ENCODE measurements at regions not wholly inside any gene's neighbourhood (a gene's known extent, or its start where the extent isn't known, plus 50 kb on each side); places are given as distances from the start of the nearest gene placed in this dataset.

DNA sequence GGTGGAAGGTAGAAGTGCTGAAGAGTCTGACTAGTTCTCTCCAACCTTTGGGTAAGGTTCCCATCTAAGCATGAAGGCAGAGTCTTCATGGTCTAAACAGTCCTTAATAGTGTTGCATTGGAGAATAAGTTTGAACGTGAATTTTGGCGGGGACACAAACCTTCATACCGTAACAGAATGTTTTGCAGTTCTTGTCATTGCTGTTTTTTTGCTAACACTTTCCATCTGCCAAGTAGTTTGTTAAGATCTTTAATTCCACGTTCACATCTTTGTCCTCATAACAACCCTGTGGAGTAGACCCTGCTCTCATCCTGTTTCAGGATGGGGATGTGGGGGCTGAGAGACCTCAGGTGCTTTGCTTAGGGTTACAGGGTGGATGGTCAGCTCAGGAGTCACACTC lies 936.9 kb upstream of the EEF2KMT start:
- DNase-seq (ENCODE audit: low spot score) = no peak
- POLR2A ChIA-PET = no interaction called here
- no peaks in the 10 kb centered on the region for H3K36me3 ChIP-seq (replicated peaks in 1 of 2; ENCODE audit: control insufficient read depth in 1 of 2, insufficient read depth in 2 of 2, low read length in 2 of 2)
- no peaks in the 10 kb centered on the region for H4K20me1 ChIP-seq (ENCODE audit: insufficient read depth, low read length)
- no peaks in the 10 kb centered on the region for H3K27me3 ChIP-seq (ENCODE audit: control insufficient read depth in 1 of 2, insufficient read depth in 2 of 2, low read length in 2 of 2)
- ATAC-seq = no peak
- H3K9ac ChIP-seq (ENCODE audit: insufficient read depth, low read depth, low read length) = no peak overlapping the region
- H3K79me2 ChIP-seq (ENCODE audit: insufficient read depth, low read length) = no peaks in the 10 kb centered on the region
- H3K9me3 ChIP-seq (ENCODE audit: low read length) = no peaks in the 10 kb centered on the region
- H2AFZ ChIP-seq (ENCODE audit: low read length) = no peak overlapping the region
- TF ChIP-seq RARA (CRISPR knock-in tag; IDR thresholded peaks at IDR 0.05) (no peak), ZNF781 (CRISPR knock-in tag; IDR thresholded peaks at IDR 0.05; ENCODE audit: borderline replicate concordance, not compliant biosample characterization) (no peak), HNF4A (CRISPR knock-in tag; IDR thresholded peaks at IDR 0.05) (no peak), ZNF746 (CRISPR knock-in tag; IDR thresholded peaks at IDR 0.05) (no peak), ZNF335 (CRISPR knock-in tag; IDR thresholded peaks at IDR 0.05) (no peak), SATB2 (CRISPR knock-in tag; IDR thresholded peaks at IDR 0.05) (no peak), JUND (CRISPR knock-in tag; IDR thresholded peaks at IDR 0.05) (no peak), U2AF1 (optimal IDR thresholded peaks at IDR 0.05; ENCODE audit: low read depth, low read length) (no peak), MTF2 (CRISPR knock-in tag; IDR thresholded peaks at IDR 0.05; ENCODE audit: borderline replicate concordance) (no peak), CSRNP2 (CRISPR knock-in tag; conservative IDR thresholded peaks at IDR 0.05; ENCODE audit: low read depth) (no peak), ZNF530 (CRISPR knock-in tag; IDR thresholded peaks at IDR 0.05; ENCODE audit: low read depth) (no peak), STAG1 (CRISPR knock-in tag; IDR thresholded peaks at IDR 0.05) (no peak), ZC3H4 (CRISPR knock-in tag; IDR thresholded peaks at IDR 0.05; ENCODE audit: borderline replicate concordance) (no peak)
- CTCF ChIA-PET (ENCODE audit: low intra/inter-chr PET ratio, low total read pairs) = no interaction called here
- no peak overlapping the region for H3K27ac ChIP-seq (ENCODE audit: extremely low read length, insufficient read depth, low read length)
- H3K4me3 ChIP-seq (replicated peaks in 1 of 3; ENCODE audit: insufficient read depth in 1 of 3, low read depth in 2 of 3, low read length in 3 of 3) = no peak overlapping the region
- FAIRE-seq = no peak
- no peaks in the 10 kb centered on the region for H3K4me1 ChIP-seq (ENCODE audit: insufficient read depth, low read length)
- intact Hi-C loops (cut with micrococcal nuclease; ENCODE audit: unreplicated experiment) = no loop called here
- 17% methylated on average over 4 of the region's 4 CpGs for WGBS (ENCODE audit: low lambda C conversion rate)
- BruUV-seq (replicated peaks) = no TSS peak
- H3K4me2 ChIP-seq (ENCODE audit: low read depth, low read length) = no peak overlapping the region
- in situ Hi-C loops (cut with HindIII; ENCODE audit: extremely low pct_ligation_motif_present, low pct_unique_long_range_greater_than_20kb) = no loop called here

Data from HepG2 (cell line).